Keratinocyte (primary cell): ENCODE measurements at regions not wholly inside any gene's neighbourhood (a gene's known extent, or its start where the extent isn't known, plus 50 kb on each side); places are given as distances from the start of the nearest gene placed in this dataset.

ENCODE experiments used
- DNase-seq: peaks from one replicate; pipeline ENCODE4 v3.0.0-alpha.2; 2011; ENCODE audit warnings: low read depth, missing footprints, low spot score
- FAIRE-seq: peaks from 2 replicates; lab custom pipeline; 2011; peaks lifted over from hg19 to GRCh38; lab: Jason Lieb, UNC
- H2AFZ ChIP-seq: 2 replicates; pipeline ENCODE4 v1.6.0; 2012; ENCODE audit warnings: low read length, control low read depth, inconsistent platforms; ENCODE audit not compliant: control insufficient read depth
- H3K27ac ChIP-seq: 2 replicates; pipeline ENCODE4 v1.5.1; 2011; ENCODE audit warnings: low read length; ENCODE audit not compliant: control insufficient read depth, insufficient read depth
- H3K27me3 ChIP-seq: 3 replicates; pipeline ENCODE4 v1.6.0; 2011; ENCODE audit warnings: low read length; ENCODE audit not compliant: control insufficient read depth, insufficient read depth; ENCODE audit errors: extremely low read depth
- H3K36me3 ChIP-seq, 2 experiments: 2 replicates in 1 of 2; 3 replicates in 1 of 2; pipeline ENCODE4 v1.5.1; 2011; ENCODE audit warnings: low read length in 2 of 2, mild to moderate bottlenecking in 1 of 2; ENCODE audit not compliant: control insufficient read depth in 2 of 2, insufficient read depth in 2 of 2; ENCODE audit errors: extremely low read depth in 1 of 2
- H3K4me1 ChIP-seq: 3 replicates; pipeline ENCODE4 v1.5.1; 2011; ENCODE audit warnings: low read length; ENCODE audit not compliant: control insufficient read depth, insufficient read depth; ENCODE audit errors: extremely low read depth
- H3K4me2 ChIP-seq: 3 replicates; pipeline ENCODE4 v1.6.0; 2011; ENCODE audit warnings: low read depth, low read length; ENCODE audit not compliant: control insufficient read depth, insufficient read depth; ENCODE audit errors: extremely low read depth
- H3K4me3 ChIP-seq, 3 experiments: fragments of 200-600 bp in 1 of 3; sonication (generic) in 1 of 3; 2 replicates in 2 of 3; 3 replicates in 1 of 3; pipeline ENCODE4 v1.5.1; 2011 to 2016; ENCODE audit warnings: low read length in 3 of 3, mild to moderate bottlenecking in 3 of 3, control low read depth in 2 of 3, inconsistent platforms in 1 of 3, low read depth in 1 of 3, mixed read lengths in 1 of 3, mixed run types in 1 of 3, moderate library complexity in 1 of 3; ENCODE audit not compliant: control insufficient read depth in 2 of 3, insufficient read depth in 2 of 3; ENCODE audit errors: extremely low read depth in 1 of 3
- H3K79me2 ChIP-seq: 2 replicates; pipeline ENCODE4 v1.6.0; 2012; ENCODE audit warnings: low read length; ENCODE audit not compliant: control insufficient read depth, insufficient read depth
- H3K9ac ChIP-seq: 3 replicates; pipeline ENCODE4 v1.6.0; 2011; ENCODE audit warnings: low read length; ENCODE audit not compliant: control insufficient read depth, insufficient read depth; ENCODE audit errors: extremely low read depth
- H3K9me1 ChIP-seq: 3 replicates; pipeline ENCODE4 v1.6.0; 2011; ENCODE audit warnings: low read length; ENCODE audit not compliant: control insufficient read depth, insufficient read depth; ENCODE audit errors: extremely low read depth
- H3K9me3 ChIP-seq: 2 replicates; pipeline ENCODE4 v1.5.1; 2012; ENCODE audit warnings: low read depth, low read length; ENCODE audit not compliant: control insufficient read depth
- H4K20me1 ChIP-seq: 3 replicates; pipeline ENCODE4 v1.6.0; 2011; ENCODE audit warnings: low read length; ENCODE audit not compliant: control insufficient read depth, insufficient read depth; ENCODE audit errors: extremely low read depth
- CTCF ChIP-seq, 3 experiments: IDR thresholded peaks in 1 of 3; conservative IDR thresholded peaks in 1 of 3; optimal IDR thresholded peaks in 1 of 3; 2 replicates in 2 of 3; 3 replicates in 1 of 3; pipeline versions ENCODE3 to v1.5.1; 2011; ENCODE audit warnings: low read length in 3 of 3, mild to moderate bottlenecking in 3 of 3, moderate library complexity in 2 of 3, control low read depth in 1 of 3, inconsistent platforms in 1 of 3; ENCODE audit not compliant: insufficient read depth in 2 of 3; ENCODE audit errors: extremely low read depth in 1 of 3
- EZH2 ChIP-seq: IDR thresholded peaks from one replicate; pipeline ENCODE4 v1.6.1; 2012; ENCODE audit warnings: inconsistent platforms, mild to moderate bottlenecking, low read length, moderate library complexity
- dilution Hi-C: fragments of 300-500 bp; cut with MboI; formaldehyde crosslinking; loops from one replicate; pipeline ENCODE4 v1.7.0; 2020; ENCODE audit warnings: low sequenced_read_pairs; ENCODE audit not compliant: extremely low pct_ligation_motif_present

DNA sequence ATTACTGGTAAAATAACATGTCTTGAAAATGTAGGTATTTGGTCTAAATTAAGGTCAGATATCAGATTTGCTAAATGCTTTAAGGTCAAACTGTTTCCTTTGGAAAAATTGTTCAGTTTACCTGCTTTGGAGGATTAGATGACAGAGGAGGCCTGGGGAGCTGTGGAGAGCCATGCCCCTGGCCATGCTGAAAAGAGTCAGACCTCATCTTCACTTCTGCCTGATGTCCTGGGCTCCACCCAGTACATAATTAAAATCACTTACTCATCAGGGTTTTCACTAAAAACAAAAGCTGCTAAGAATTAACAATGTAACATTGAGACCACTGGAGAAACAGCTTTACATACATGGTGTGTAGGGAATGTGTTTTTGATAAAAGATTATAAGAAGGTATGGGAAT, 60.8 kb upstream of the UNC93A start:
- Histone ChIP-seq H3K9ac (no peak overlapping the region), H3K79me2 (no peaks in the 10 kb centered on the region), H3K27ac (no peak overlapping the region), H3K4me2 (no peak overlapping the region), H3K36me3 (no peaks in the 10 kb centered on the region), H2AFZ (no peak overlapping the region), H3K9me1 (no peaks in the 10 kb centered on the region), H4K20me1 (no peaks in the 10 kb centered on the region), H3K9me3 (no peaks in the 10 kb centered on the region), H3K4me1 (no peaks in the 10 kb centered on the region), H3K27me3 (no peaks in the 10 kb centered on the region), H3K4me3 (no peak overlapping the region)
- FAIRE-seq (no peak), DNase-seq (no peak)
- TF ChIP-seq CTCF (optimal IDR thresholded peaks at IDR 0.05 in 1 of 3, IDR thresholded peaks at IDR 0.05 in 1 of 3, conservative IDR thresholded peaks at IDR 0.05 in 1 of 3; ENCODE audit: extremely low read depth in 1 of 3, insufficient read depth in 2 of 3, low read length in 3 of 3): no peak
- dilution Hi-C loops: no loop called here

DNA sequence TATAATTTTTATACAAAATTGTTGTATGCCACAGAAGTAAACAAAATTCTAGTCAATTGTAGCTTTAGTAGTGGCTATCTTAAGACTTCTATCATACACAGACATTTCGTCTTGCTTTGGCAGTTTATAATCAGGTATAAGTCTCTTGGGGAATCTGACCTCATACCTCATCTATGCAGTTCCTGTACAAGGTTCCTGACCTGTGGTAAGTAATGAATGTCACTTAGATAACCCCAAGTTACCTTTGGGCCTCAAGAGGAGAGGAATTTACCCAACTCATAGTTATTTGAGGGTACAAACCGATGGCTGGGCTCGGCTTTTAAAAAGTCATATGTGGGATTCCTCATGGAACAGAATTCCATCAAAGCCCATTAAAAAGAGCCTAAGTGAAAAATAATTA, 58.8 kb upstream of the UNC93A start:
- no peak for TF ChIP-seq CTCF (optimal IDR thresholded peaks at IDR 0.05 in 1 of 3, IDR thresholded peaks at IDR 0.05 in 1 of 3, conservative IDR thresholded peaks at IDR 0.05 in 1 of 3; ENCODE audit: extremely low read depth in 1 of 3, insufficient read depth in 2 of 3, low read length in 3 of 3)
- no peak for TF ChIP-seq EZH2
- Histone ChIP-seq H3K27ac (no peak overlapping the region), H3K4me3 (no peak overlapping the region), H4K20me1 (no peaks in the 10 kb centered on the region), H3K9me3 (no peaks in the 10 kb centered on the region), H3K27me3 (no peaks in the 10 kb centered on the region), H2AFZ (no peak overlapping the region), H3K4me1 (no peaks in the 10 kb centered on the region), H3K9ac (no peak overlapping the region), H3K4me2 (no peak overlapping the region), H3K36me3 (no peaks in the 10 kb centered on the region), H3K79me2 (no peaks in the 10 kb centered on the region), H3K9me1 (no peaks in the 10 kb centered on the region)
- DNase-seq (no peak), FAIRE-seq (no peak)
- dilution Hi-C loops: no loop called here
